H1 (cell line): ENCODE measurements at regions not wholly inside any gene's neighbourhood (a gene's known extent, or its start where the extent isn't known, plus 50 kb on each side); places are given as distances from the start of the nearest gene placed in this dataset.

Experiments used
- CBX5 ChIP-seq: fragments of 300-800, 300-1000 bp; sonication (generic); IDR thresholded peaks from 2 replicates; pipeline ENCODE4 v1.7.1; 2016; ENCODE audit warnings: antibody characterized with exemption, low read length, low read depth
- CHD2 ChIP-seq: IDR thresholded peaks from 2 replicates; pipeline ENCODE4 v1.6.1; 2012; ENCODE audit warnings: low read length, improper control_type of control experiment
- EZH2 ChIP-seq: fragments of 200-600 bp; sonication (generic); IDR thresholded peaks from 2 replicates; pipeline ENCODE4 v1.7.1; 2012; ENCODE audit warnings: low read depth, mild to moderate bottlenecking, moderate library complexity, low read length, inconsistent platforms; ENCODE audit not compliant: severe bottlenecking
- MAFK ChIP-seq: IDR thresholded peaks from 2 replicates; pipeline ENCODE4 v1.6.1; 2012; ENCODE audit warnings: low read depth, mild to moderate bottlenecking, improper control_type of control experiment, low read length
- POU5F1 ChIP-seq: IDR thresholded peaks from 2 replicates; pipeline ENCODE4 v1.6.1; 2011; ENCODE audit warnings: low read depth, mild to moderate bottlenecking, low read length, moderate library complexity
- SAP30 ChIP-seq: fragments of 300-600 bp; sonication (generic); IDR thresholded peaks from 2 replicates; pipeline ENCODE4 v1.7.1; 2012; ENCODE audit warnings: low read length, moderate library complexity, mild to moderate bottlenecking, inconsistent platforms; ENCODE audit not compliant: insufficient read depth, insufficient replicate concordance
- SRF ChIP-seq: IDR thresholded peaks from 2 replicates; pipeline ENCODE4 v1.6.1; 2011; ENCODE audit warnings: mild to moderate bottlenecking, low read depth, low read length, moderate library complexity

DNA sequence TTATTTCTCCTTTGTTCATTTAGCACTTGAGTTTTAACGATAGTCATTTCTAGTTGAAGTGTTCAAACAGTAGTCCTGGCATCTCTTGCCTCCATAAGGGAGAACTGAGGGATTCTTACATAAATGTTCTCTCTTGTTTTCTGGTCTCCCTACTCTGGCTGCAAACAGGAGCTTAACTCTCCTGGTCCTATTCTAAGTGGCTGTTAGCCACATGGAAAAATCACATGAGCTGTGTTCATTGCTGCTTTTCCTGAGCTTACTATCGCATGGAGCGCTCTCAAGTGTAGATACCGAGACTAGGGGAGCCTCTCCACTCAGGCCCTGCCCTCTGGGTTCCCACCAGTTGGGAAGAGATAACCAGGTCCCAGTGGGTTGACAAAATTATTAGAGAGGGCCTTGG, 403.1 kb upstream of the TPM1 start (continued):
- TF ChIP-seq CBX5 = no peak
- TF ChIP-seq EZH2 = no peak
- TF ChIP-seq POU5F1 = no peak
- no peak for TF ChIP-seq SAP30
- TF ChIP-seq SRF = no peak
- no peak for TF ChIP-seq MAFK
- TF ChIP-seq CHD2 = no peak
